ENCODE measurements at regions not wholly inside any gene's neighbourhood (a gene's known extent, or its start where the extent isn't known, plus 50 kb on each side); places are given as distances from the start of the nearest gene placed in this dataset.

- H3K4me3 ChIP-seq (replicated peaks in 1 of 2; ENCODE audit: low read depth in 1 of 2, low read length in 2 of 2) = no peak overlapping the region
- H3K9ac ChIP-seq (ENCODE audit: low read length) = no peak overlapping the region
- no peak overlapping the region for H2AFZ ChIP-seq (ENCODE audit: low read depth, low read length, poor library complexity, severe bottlenecking)
- H3K9me3 ChIP-seq (ENCODE audit: control insufficient read depth in 1 of 2, insufficient read depth in 1 of 2, low read depth in 1 of 2, low read length in 2 of 2) = peaks cover 9 to 10% of the 10 kb centered on the region in 2 experiments; a peak in 2 of 4 replicates
- H3K27ac ChIP-seq (ENCODE audit: low read depth, low read length) = no peak overlapping the region
- no peaks in the 10 kb centered on the region for H4K20me1 ChIP-seq (ENCODE audit: insufficient read depth)
- TF ChIP-seq EZH2 (IDR thresholded peaks at IDR 0.05) (no peak), ELF1 (IDR thresholded peaks at IDR 0.05; ENCODE audit: borderline replicate concordance, low read depth) (no peak), ZNF274 (IDR thresholded peaks at IDR 0.05; ENCODE audit: low read depth, low read length) (no peak), EGR1 (IDR thresholded peaks at IDR 0.05; ENCODE audit: low read depth) (no peak), CEBPB (IDR thresholded peaks at IDR 0.05; ENCODE audit: low read depth) (no peak), ATF3 (IDR thresholded peaks at IDR 0.05) (no peak), SIN3A (IDR thresholded peaks at IDR 0.05; ENCODE audit: low read depth) (no peak), JUND (IDR thresholded peaks at IDR 0.05) (no peak), CTCF (IDR thresholded peaks at IDR 0.05 in 2 of 3, conservative IDR thresholded peaks at IDR 0.05 in 1 of 3; ENCODE audit: borderline replicate concordance in 1 of 3, insufficient read depth in 1 of 3, low read depth in 2 of 3, low read length in 2 of 3) (no peak), POLR2AphosphoS5 (IDR thresholded peaks at IDR 0.05; ENCODE audit: low read depth, low read length) (no peak), EZH2phosphoT487 (IDR thresholded peaks at IDR 0.05; ENCODE audit: borderline replicate concordance) (no peak), POLR2A (IDR thresholded peaks at IDR 0.05; ENCODE audit: borderline replicate concordance, extremely low read depth, insufficient read depth, insufficient read length) (no peak), MAX (IDR thresholded peaks at IDR 0.05) (no peak), FOSL1 (IDR thresholded peaks at IDR 0.05; ENCODE audit: low read depth) (no peak), SP1 (IDR thresholded peaks at IDR 0.05; ENCODE audit: low read depth) (no peak), ZFX (IDR thresholded peaks at IDR 0.05) (no peak)
- TF ChIP-seq, protein P1, sequence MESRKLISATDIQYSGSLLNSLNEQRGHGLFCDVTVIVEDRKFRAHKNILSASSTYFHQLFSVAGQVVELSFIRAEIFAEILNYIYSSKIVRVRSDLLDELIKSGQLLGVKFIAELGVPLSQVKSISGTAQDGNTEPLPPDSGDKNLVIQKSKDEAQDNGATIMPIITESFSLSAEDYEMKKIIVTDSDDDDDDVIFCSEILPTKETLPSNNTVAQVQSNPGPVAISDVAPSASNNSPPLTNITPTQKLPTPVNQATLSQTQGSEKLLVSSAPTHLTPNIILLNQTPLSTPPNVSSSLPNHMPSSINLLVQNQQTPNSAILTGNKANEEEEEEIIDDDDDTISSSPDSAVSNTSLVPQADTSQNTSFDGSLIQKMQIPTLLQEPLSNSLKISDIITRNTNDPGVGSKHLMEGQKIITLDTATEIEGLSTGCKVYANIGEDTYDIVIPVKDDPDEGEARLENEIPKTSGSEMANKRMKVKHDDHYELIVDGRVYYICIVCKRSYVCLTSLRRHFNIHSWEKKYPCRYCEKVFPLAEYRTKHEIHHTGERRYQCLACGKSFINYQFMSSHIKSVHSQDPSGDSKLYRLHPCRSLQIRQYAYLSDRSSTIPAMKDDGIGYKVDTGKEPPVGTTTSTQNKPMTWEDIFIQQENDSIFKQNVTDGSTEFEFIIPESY (IDR thresholded peaks at IDR 0.05; ENCODE audit: extremely low read depth, insufficient replicate concordance, low read length) = no peak
- TF ChIP-seq, protein P2, sequence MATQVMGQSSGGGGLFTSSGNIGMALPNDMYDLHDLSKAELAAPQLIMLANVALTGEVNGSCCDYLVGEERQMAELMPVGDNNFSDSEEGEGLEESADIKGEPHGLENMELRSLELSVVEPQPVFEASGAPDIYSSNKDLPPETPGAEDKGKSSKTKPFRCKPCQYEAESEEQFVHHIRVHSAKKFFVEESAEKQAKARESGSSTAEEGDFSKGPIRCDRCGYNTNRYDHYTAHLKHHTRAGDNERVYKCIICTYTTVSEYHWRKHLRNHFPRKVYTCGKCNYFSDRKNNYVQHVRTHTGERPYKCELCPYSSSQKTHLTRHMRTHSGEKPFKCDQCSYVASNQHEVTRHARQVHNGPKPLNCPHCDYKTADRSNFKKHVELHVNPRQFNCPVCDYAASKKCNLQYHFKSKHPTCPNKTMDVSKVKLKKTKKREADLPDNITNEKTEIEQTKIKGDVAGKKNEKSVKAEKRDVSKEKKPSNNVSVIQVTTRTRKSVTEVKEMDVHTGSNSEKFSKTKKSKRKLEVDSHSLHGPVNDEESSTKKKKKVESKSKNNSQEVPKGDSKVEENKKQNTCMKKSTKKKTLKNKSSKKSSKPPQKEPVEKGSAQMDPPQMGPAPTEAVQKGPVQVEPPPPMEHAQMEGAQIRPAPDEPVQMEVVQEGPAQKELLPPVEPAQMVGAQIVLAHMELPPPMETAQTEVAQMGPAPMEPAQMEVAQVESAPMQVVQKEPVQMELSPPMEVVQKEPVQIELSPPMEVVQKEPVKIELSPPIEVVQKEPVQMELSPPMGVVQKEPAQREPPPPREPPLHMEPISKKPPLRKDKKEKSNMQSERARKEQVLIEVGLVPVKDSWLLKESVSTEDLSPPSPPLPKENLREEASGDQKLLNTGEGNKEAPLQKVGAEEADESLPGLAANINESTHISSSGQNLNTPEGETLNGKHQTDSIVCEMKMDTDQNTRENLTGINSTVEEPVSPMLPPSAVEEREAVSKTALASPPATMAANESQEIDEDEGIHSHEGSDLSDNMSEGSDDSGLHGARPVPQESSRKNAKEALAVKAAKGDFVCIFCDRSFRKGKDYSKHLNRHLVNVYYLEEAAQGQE (IDR thresholded peaks at IDR 0.05; ENCODE audit: low read depth) = no peak
- intact Hi-C loops (cut with micrococcal nuclease) = no loop called here
- H3K27me3 ChIP-seq (ENCODE audit: insufficient read depth, low read length) = no peaks in the 10 kb centered on the region
- POLR2A ChIA-PET = no interaction called here
- RAD21 ChIA-PET (ENCODE audit: low non-redundant PET in 1 of 2, low total read pairs in 2 of 2, uncharacterized antibody in 2 of 2, unreplicated experiment in 2 of 2) = no interaction called here
- CTCF ChIA-PET = no interaction called here
- no peak for ATAC-seq
- H3K79me2 ChIP-seq (ENCODE audit: insufficient read depth, low read length) = no peaks in the 10 kb centered on the region
- no peaks in the 10 kb centered on the region for H3K9me2 ChIP-seq (ENCODE audit: insufficient read depth)
- H3K36me3 ChIP-seq (ENCODE audit: control insufficient read depth in 1 of 2, insufficient read depth in 2 of 2, low read length in 2 of 2) = no peaks in the 10 kb centered on the region
- H3K4me1 ChIP-seq (ENCODE audit: control insufficient read depth in 1 of 2, insufficient read depth in 2 of 2, low read length in 2 of 2) = no peaks in the 10 kb centered on the region
- no TSS peak for BruUV-seq (replicated peaks)
- no peak for DNase-seq (ENCODE audit: low read depth, low spot score)
- H3K4me2 ChIP-seq (ENCODE audit: low read length) = no peak overlapping the region
Measured at GRCh38 chr2:5234563-5234962, 457.6 kb upstream of the SOX11 start.
